HCT116 (cell line): ENCODE measurements at regions not wholly inside any gene's neighbourhood (a gene's known extent, or its start where the extent isn't known, plus 50 kb on each side); places are given as distances from the start of the nearest gene placed in this dataset.

Source experiments
- ATAC-seq: fragments of 200-7000 bp; cut with Tn5 transposase; 2 replicates; pipeline ENCODE4 v1.9.1; 2020; ENCODE audit warnings: mild to moderate bottlenecking, moderate library complexity
- BruUV-seq: library from RNA; stranded (reverse); fragments of 400-500 nt; replicated peaks from 2 replicates; lab custom pipeline; 2021; lab: Mats Ljungman, UMichigan
- CTCF ChIA-PET: fragments of 300-600 bp; sonication (Branson Sonifier 250); formaldehyde crosslinking; loops from one replicate; lab custom pipeline; 2021; ENCODE audit warnings: antibody characterized with exemption; lab: Charles Lee
- POLR2A ChIA-PET: fragments of 300-600, 350-600 bp; sonication (Branson Sonifier 250); formaldehyde crosslinking; loops from one replicate; lab custom pipeline; 2021; ENCODE audit warnings: antibody characterized with exemption; lab: Charles Lee
- RAD21 ChIA-PET, 2 experiments: fragments of 300-600 bp; sonication (Branson Sonifier 250); formaldehyde crosslinking; loops; one replicate each; lab custom pipeline; 2023; ENCODE audit warnings: low total read pairs in 2 of 2; ENCODE audit not compliant: uncharacterized antibody in 2 of 2, unreplicated experiment in 2 of 2, low non-redundant PET in 1 of 2; lab: Charles Lee
- DNase-seq: peaks from one replicate; pipeline ENCODE4 v3.0.0-alpha.2; 2010; ENCODE audit warnings: low read depth, low spot score
- H2AFZ ChIP-seq: fragments of 200-600 bp; shearing (Covaris generic), sonication (generic); 2 replicates; pipeline ENCODE4 v1.6.1; 2017; ENCODE audit warnings: low read depth, mixed run types, mixed read lengths, antibody characterized with exemption, low read length; ENCODE audit not compliant: poor library complexity, severe bottlenecking
- H3K27ac ChIP-seq: 2 replicates; pipeline ENCODE4 v1.5.1; 2012; ENCODE audit warnings: low read depth, low read length
- H3K27me3 ChIP-seq: fragments of 200-600 bp; sonication (generic); 2 replicates; pipeline ENCODE4 v1.6.1; 2016; ENCODE audit warnings: mixed run types, low read length, mixed read lengths; ENCODE audit not compliant: insufficient read depth
- H3K36me3 ChIP-seq, 2 experiments: fragments of 200-500 bp in 1 of 2; fragments of 200-600 bp in 1 of 2; sonication (Bioruptor generic) in 1 of 2; sonication (generic) in 1 of 2; 2 replicates each; pipeline versions ENCODE4 v1.5.1 to v1.6.1; 2014 to 2016; ENCODE audit warnings: low read length in 2 of 2, inconsistent platforms in 1 of 2, mixed read lengths in 1 of 2, mixed run types in 1 of 2; ENCODE audit not compliant: insufficient read depth in 2 of 2, control insufficient read depth in 1 of 2
- H3K4me1 ChIP-seq, 2 experiments: fragments of 200-600 bp in 1 of 2; sonication (generic) in 1 of 2; 2 replicates each; pipeline versions ENCODE4 v1.5.1 to v1.6.1; 2012 to 2017; ENCODE audit warnings: low read length in 2 of 2, inconsistent platforms in 1 of 2, mild to moderate bottlenecking in 1 of 2, mixed read lengths in 1 of 2, mixed run types in 1 of 2, moderate library complexity in 1 of 2; ENCODE audit not compliant: insufficient read depth in 2 of 2, control insufficient read depth in 1 of 2
- H3K4me2 ChIP-seq: fragments of 200-600 bp; sonication (generic); 2 replicates; pipeline ENCODE4 v1.6.1; 2017; ENCODE audit warnings: mixed run types, low read length, mixed read lengths
- H3K4me3 ChIP-seq, 2 experiments: fragments of 200-600 bp in 1 of 2; sonication (generic) in 1 of 2; replicated peaks in 1 of 2; 2 replicates each; pipeline ENCODE4 v1.5.1; 2011 to 2016; ENCODE audit warnings: low read length in 2 of 2, control low read depth in 1 of 2, low read depth in 1 of 2, mild to moderate bottlenecking in 1 of 2, mixed read lengths in 1 of 2, mixed run types in 1 of 2
- H3K79me2 ChIP-seq: fragments of 200-600 bp; sonication (generic); 2 replicates; pipeline ENCODE4 v1.6.1; 2017; ENCODE audit warnings: mild to moderate bottlenecking, mixed run types, low read length, moderate library complexity, mixed read lengths; ENCODE audit not compliant: insufficient read depth
- H3K9ac ChIP-seq: fragments of 200-600 bp; sonication (generic); 2 replicates; pipeline ENCODE4 v1.6.1; 2016; ENCODE audit warnings: low read length, mixed read lengths
- H3K9me2 ChIP-seq: fragments of 200-600 bp; sonication (generic), shearing (Covaris generic); 2 replicates; pipeline ENCODE4 v1.6.1; 2017; ENCODE audit warnings: mixed run types, mild to moderate bottlenecking, moderate library complexity; ENCODE audit not compliant: insufficient read depth
- H3K9me3 ChIP-seq, 2 experiments: fragments of 200-500 bp in 1 of 2; fragments of 200-600 bp in 1 of 2; sonication (Bioruptor generic) in 1 of 2; sonication (generic) in 1 of 2; 2 replicates each; pipeline ENCODE4 v1.6.1; 2014 to 2017; ENCODE audit warnings: low read length in 2 of 2, mixed read lengths in 2 of 2, inconsistent platforms in 1 of 2, low read depth in 1 of 2, mild to moderate bottlenecking in 1 of 2, mixed run types in 1 of 2, moderate library complexity in 1 of 2; ENCODE audit not compliant: control insufficient read depth in 1 of 2, insufficient read depth in 1 of 2
- H4K20me1 ChIP-seq: fragments of 200-600 bp; sonication (generic), shearing (Covaris generic); 2 replicates; pipeline ENCODE4 v1.6.1; 2017; ENCODE audit warnings: mixed run types, mild to moderate bottlenecking, moderate library complexity; ENCODE audit not compliant: insufficient read depth
- CBX3 ChIP-seq: IDR thresholded peaks from 2 replicates; pipeline ENCODE4 v1.6.1; 2012; ENCODE audit warnings: low read depth
- EZH2 ChIP-seq: fragments of 200-600 bp; sonication (generic); IDR thresholded peaks from 2 replicates; pipeline ENCODE4 v1.6.1; 2017; ENCODE audit warnings: antibody characterized with exemption, mixed run types
- FOSL1 ChIP-seq: IDR thresholded peaks from 2 replicates; pipeline ENCODE4 v1.6.1; 2012; ENCODE audit warnings: low read depth
- POLR2A ChIP-seq: IDR thresholded peaks from 2 replicates; pipeline ENCODE4 v1.7.0; 2011; ENCODE audit warnings: borderline replicate concordance; ENCODE audit not compliant: insufficient read depth, insufficient read length; ENCODE audit errors: extremely low read depth
- ZNF274 ChIP-seq: fragments of 200-500 bp; sonication (Bioruptor generic); IDR thresholded peaks from 2 replicates; pipeline ENCODE4 v1.6.1; 2014; ENCODE audit warnings: mild to moderate bottlenecking, low read depth, low read length, inconsistent platforms
- intact Hi-C: fragments of 100-400 bp; cut with micrococcal nuclease; formaldehyde crosslinking; loops from 2 replicates; pipeline ENCODE4 v1.10.0; 2022
- TF ChIP-seq, protein P1 (sequence below): IDR thresholded peaks from 2 replicates; pipeline ENCODE4 v1.6.1; 2012
- TF ChIP-seq, protein P2 (sequence below): IDR thresholded peaks from 2 replicates; pipeline ENCODE4 v1.6.1; 2012; ENCODE audit warnings: low read depth
- TF ChIP-seq, protein P3 (sequence below), 3 experiments: fragments of 200-600 bp in 1 of 3; sonication (generic) in 1 of 3; IDR thresholded peaks in 2 of 3; conservative IDR thresholded peaks in 1 of 3; 2 replicates each; pipeline ENCODE4 v1.5.1; 2012 to 2017; ENCODE audit warnings: low read depth in 2 of 3, low read length in 2 of 3, antibody characterized with exemption in 1 of 3, borderline replicate concordance in 1 of 3, control low read depth in 1 of 3, mild to moderate bottlenecking in 1 of 3, mixed read lengths in 1 of 3, mixed run types in 1 of 3, moderate library complexity in 1 of 3; ENCODE audit not compliant: insufficient read depth in 1 of 3

DNA sequence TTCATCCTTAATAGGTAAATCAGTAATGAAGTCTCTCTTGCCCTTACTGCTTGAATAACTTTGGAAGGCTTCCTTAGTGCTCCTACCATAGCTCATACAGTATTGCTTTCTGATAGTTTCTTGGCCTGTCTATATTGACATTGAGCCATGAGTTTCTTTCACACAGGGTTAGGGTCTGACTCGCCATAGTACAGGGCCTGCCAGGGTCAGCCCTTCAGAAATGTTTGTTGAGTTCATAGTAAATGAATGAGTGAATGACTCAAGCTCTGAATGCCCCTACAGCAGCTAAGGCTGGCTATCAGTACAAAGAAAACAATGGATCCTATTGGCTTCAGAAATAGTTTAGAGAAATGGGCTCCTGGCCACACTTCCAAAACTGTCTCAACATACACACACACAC, 65.0 kb upstream of the LRATD1 start:
- TF ChIP-seq, protein P1, sequence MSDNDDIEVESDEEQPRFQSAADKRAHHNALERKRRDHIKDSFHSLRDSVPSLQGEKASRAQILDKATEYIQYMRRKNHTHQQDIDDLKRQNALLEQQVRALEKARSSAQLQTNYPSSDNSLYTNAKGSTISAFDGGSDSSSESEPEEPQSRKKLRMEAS, result no peak
- TF ChIP-seq, protein P2, sequence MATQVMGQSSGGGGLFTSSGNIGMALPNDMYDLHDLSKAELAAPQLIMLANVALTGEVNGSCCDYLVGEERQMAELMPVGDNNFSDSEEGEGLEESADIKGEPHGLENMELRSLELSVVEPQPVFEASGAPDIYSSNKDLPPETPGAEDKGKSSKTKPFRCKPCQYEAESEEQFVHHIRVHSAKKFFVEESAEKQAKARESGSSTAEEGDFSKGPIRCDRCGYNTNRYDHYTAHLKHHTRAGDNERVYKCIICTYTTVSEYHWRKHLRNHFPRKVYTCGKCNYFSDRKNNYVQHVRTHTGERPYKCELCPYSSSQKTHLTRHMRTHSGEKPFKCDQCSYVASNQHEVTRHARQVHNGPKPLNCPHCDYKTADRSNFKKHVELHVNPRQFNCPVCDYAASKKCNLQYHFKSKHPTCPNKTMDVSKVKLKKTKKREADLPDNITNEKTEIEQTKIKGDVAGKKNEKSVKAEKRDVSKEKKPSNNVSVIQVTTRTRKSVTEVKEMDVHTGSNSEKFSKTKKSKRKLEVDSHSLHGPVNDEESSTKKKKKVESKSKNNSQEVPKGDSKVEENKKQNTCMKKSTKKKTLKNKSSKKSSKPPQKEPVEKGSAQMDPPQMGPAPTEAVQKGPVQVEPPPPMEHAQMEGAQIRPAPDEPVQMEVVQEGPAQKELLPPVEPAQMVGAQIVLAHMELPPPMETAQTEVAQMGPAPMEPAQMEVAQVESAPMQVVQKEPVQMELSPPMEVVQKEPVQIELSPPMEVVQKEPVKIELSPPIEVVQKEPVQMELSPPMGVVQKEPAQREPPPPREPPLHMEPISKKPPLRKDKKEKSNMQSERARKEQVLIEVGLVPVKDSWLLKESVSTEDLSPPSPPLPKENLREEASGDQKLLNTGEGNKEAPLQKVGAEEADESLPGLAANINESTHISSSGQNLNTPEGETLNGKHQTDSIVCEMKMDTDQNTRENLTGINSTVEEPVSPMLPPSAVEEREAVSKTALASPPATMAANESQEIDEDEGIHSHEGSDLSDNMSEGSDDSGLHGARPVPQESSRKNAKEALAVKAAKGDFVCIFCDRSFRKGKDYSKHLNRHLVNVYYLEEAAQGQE, result no peak
- TF ChIP-seq POLR2A, result no peak
- Histone ChIP-seq H3K27ac (no peak overlapping the region), H3K9me3 (peaks cover 4 to 23% of the 10 kb centered on the region in 2 experiments; a peak in 2 of 4 replicates), H3K9me2 (no peaks in the 10 kb centered on the region), H3K36me3 (no peaks in the 10 kb centered on the region), H2AFZ (no peak overlapping the region), H3K27me3 (no peaks in the 10 kb centered on the region), H3K79me2 (no peaks in the 10 kb centered on the region), H3K4me1 (no peaks in the 10 kb centered on the region), H3K4me2 (no peak overlapping the region), H3K9ac (no peak overlapping the region), H4K20me1 (no peaks in the 10 kb centered on the region), H3K4me3 (no peak overlapping the region)
- BruUV-seq, result no TSS peak
- no peak for ATAC-seq
- intact Hi-C loops, result no loop called here
- RAD21 ChIA-PET, result no interaction called here
- POLR2A ChIA-PET, result no interaction called here
- CTCF ChIA-PET, result no interaction called here
- DNase-seq, result no peak

DNA sequence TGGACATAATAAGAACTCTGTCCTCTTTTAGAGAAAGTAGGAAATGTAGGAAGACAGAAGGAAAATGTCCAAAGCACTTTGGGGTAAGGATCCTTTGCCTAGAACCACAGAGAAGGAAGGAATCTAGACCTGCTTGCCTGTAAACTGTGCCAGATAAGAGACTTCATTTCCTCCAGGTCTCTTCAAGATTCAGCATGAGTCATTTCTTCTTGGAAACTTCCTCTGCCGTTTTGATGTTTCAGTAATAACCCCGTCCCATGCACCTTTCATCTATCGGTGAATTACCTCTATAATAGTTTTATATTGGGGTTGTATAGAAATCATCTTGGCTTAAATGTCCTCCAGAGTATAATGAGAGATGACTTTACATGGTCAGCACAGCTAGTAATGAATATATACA, 63.2 kb upstream of the LRATD1 start:
- H2AFZ ChIP-seq, result no peak overlapping the region
- TF ChIP-seq FOSL1 (no peak), CBX3 (no peak), EZH2 (no peak), ZNF274 (no peak)
- TF ChIP-seq, protein P3, sequence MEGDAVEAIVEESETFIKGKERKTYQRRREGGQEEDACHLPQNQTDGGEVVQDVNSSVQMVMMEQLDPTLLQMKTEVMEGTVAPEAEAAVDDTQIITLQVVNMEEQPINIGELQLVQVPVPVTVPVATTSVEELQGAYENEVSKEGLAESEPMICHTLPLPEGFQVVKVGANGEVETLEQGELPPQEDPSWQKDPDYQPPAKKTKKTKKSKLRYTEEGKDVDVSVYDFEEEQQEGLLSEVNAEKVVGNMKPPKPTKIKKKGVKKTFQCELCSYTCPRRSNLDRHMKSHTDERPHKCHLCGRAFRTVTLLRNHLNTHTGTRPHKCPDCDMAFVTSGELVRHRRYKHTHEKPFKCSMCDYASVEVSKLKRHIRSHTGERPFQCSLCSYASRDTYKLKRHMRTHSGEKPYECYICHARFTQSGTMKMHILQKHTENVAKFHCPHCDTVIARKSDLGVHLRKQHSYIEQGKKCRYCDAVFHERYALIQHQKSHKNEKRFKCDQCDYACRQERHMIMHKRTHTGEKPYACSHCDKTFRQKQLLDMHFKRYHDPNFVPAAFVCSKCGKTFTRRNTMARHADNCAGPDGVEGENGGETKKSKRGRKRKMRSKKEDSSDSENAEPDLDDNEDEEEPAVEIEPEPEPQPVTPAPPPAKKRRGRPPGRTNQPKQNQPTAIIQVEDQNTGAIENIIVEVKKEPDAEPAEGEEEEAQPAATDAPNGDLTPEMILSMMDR (IDR thresholded peaks at IDR 0.05 in 2 of 3, conservative IDR thresholded peaks at IDR 0.05 in 1 of 3; ENCODE audit: borderline replicate concordance in 1 of 3, insufficient read depth in 1 of 3, low read depth in 2 of 3, low read length in 2 of 3), result no peak
- H3K4me1 ChIP-seq, result no peaks in the 10 kb centered on the region
- no peaks in the 10 kb centered on the region for H3K36me3 ChIP-seq
- ATAC-seq (no peak), DNase-seq (no peak)
- CTCF ChIA-PET, result no interaction called here
- no peaks in the 10 kb centered on the region for H3K79me2 ChIP-seq
- intact Hi-C loops, result no loop called here
- H4K20me1 ChIP-seq, result no peaks in the 10 kb centered on the region
- no peak overlapping the region for H3K27ac ChIP-seq
- H3K9ac ChIP-seq, result no peak overlapping the region
- RAD21 ChIA-PET, result no interaction called here
- H3K9me2 ChIP-seq, result no peaks in the 10 kb centered on the region
- no TSS peak for BruUV-seq
- H3K27me3 ChIP-seq, result no peaks in the 10 kb centered on the region
- H3K4me3 ChIP-seq, result no peak overlapping the region
- no peak overlapping the region for H3K4me2 ChIP-seq
- POLR2A ChIA-PET, result no interaction called here
- peaks cover 4 to 26% of the 10 kb centered on the region in 2 experiments; a peak in 2 of 4 replicates for H3K9me3 ChIP-seq
